Upper lobe of right lung (tissue), 1 donor: ENCODE measurements at regions not wholly inside any gene's neighbourhood (a gene's known extent, or its start where the extent isn't known, plus 50 kb on each side); places are given as distances from the start of the nearest gene placed in this dataset.

Experiments
- ATAC-seq: fragments of 200-7000 bp; cut with Tn5 transposase; one replicate; pipeline ENCODE4 v1.9.1; 2020; ENCODE audit warnings: mild to moderate bottlenecking, moderate library complexity
- DNase-seq: peaks from one replicate; pipeline ENCODE4 v3.0.0-alpha.2; 2020
- H3K27ac ChIP-seq: fragments of 200-600 bp; one replicate; pipeline ENCODE4 v1.8.0; 2022
- H3K27me3 ChIP-seq: fragments of 200-600 bp; one replicate; pipeline ENCODE4 v1.8.0; 2022; ENCODE audit warnings: mild to moderate bottlenecking
- H3K36me3 ChIP-seq: fragments of 200-600 bp; one replicate; pipeline ENCODE4 v1.8.0; 2022
- H3K4me1 ChIP-seq: fragments of 200-600 bp; one replicate; pipeline ENCODE4 v1.8.0; 2022
- H3K4me3 ChIP-seq: fragments of 200-600 bp; one replicate; pipeline ENCODE4 v1.8.0; 2022; ENCODE audit warnings: mild to moderate bottlenecking
- H3K9me3 ChIP-seq: fragments of 200-600 bp; one replicate; pipeline ENCODE4 v1.8.0; 2022
- CTCF ChIP-seq: fragments of 200-600 bp; IDR thresholded peaks from one replicate; pipeline ENCODE4 v1.8.0; 2022; ENCODE audit warnings: antibody characterized with exemption
- intact Hi-C: fragments of 100-400 bp; cut with DNase I; formaldehyde crosslinking; loops from one replicate; pipeline ENCODE4 v1.11.0; 2022
- donor health status: DM: no; HTN: yes; CAD: no; lungs with severe emphysema.

GRCh38 chr5:152855441-152855840, 450.4 kb upstream of the NMUR2 start:
- Histone ChIP-seq H3K27ac (no peak overlapping the region), H3K4me1 (no peaks in the 10 kb centered on the region), H3K36me3 (no peaks in the 10 kb centered on the region), H3K9me3 (no peaks in the 10 kb centered on the region), H3K27me3 (no peaks in the 10 kb centered on the region), H3K4me3 (no peak overlapping the region)
- intact Hi-C loops: no loop called here
- DNase-seq (no peak), ATAC-seq (no peak)
- no peak for TF ChIP-seq CTCF

- no peaks in the 10 kb centered on the region for H3K27me3 ChIP-seq
- intact Hi-C loops: no loop called here
- H3K9me3 ChIP-seq: no peaks in the 10 kb centered on the region
- ATAC-seq (no peak), DNase-seq (no peak)
- no peak overlapping the region for H3K27ac ChIP-seq
- TF ChIP-seq CTCF: no peak
- H3K4me1 ChIP-seq: no peaks in the 10 kb centered on the region
- H3K36me3 ChIP-seq: no peaks in the 10 kb centered on the region
- no peak overlapping the region for H3K4me3 ChIP-seq
Measured at GRCh38 chr5:152861231-152861630, 456.2 kb upstream of the NMUR2 start.

GRCh38 chr5:152864447-152864846, 459.4 kb upstream of the NMUR2 start:
- Histone ChIP-seq H3K9me3 (no peaks in the 10 kb centered on the region), H3K27me3 (no peaks in the 10 kb centered on the region), H3K27ac (no peak overlapping the region), H3K4me3 (no peak overlapping the region), H3K36me3 (no peaks in the 10 kb centered on the region), H3K4me1 (no peaks in the 10 kb centered on the region)
- intact Hi-C loops: no loop called here
- DNase-seq (no peak), ATAC-seq (no peak)
- TF ChIP-seq CTCF: no peak

- no peaks in the 10 kb centered on the region for H3K27me3 ChIP-seq
- TF ChIP-seq CTCF: no peak
- intact Hi-C loops: no loop called here
- DNase-seq: no peak
- H3K4me1 ChIP-seq: no peaks in the 10 kb centered on the region
- no peak for ATAC-seq
- no peak overlapping the region for H3K4me3 ChIP-seq
- no peaks in the 10 kb centered on the region for H3K36me3 ChIP-seq
- H3K9me3 ChIP-seq: no peaks in the 10 kb centered on the region
- H3K27ac ChIP-seq: no peak overlapping the region
Measured at GRCh38 chr5:152864991-152865390, 459.9 kb upstream of the NMUR2 start.

- no peak overlapping the region for H3K4me3 ChIP-seq
- H3K4me1 ChIP-seq: no peaks in the 10 kb centered on the region
- no peak for ATAC-seq
- no peaks in the 10 kb centered on the region for H3K9me3 ChIP-seq
- H3K36me3 ChIP-seq: no peaks in the 10 kb centered on the region
- no peak for TF ChIP-seq CTCF
- no peaks in the 10 kb centered on the region for H3K27me3 ChIP-seq
- DNase-seq: no peak
- intact Hi-C loops: no loop called here
- no peak overlapping the region for H3K27ac ChIP-seq
Measured at GRCh38 chr5:152869971-152870370, 464.9 kb upstream of the NMUR2 start.

- intact Hi-C loops: no loop called here
- Histone ChIP-seq H3K4me3 (no peak overlapping the region), H3K27me3 (no peaks in the 10 kb centered on the region), H3K9me3 (no peaks in the 10 kb centered on the region), H3K36me3 (no peaks in the 10 kb centered on the region), H3K4me1 (no peaks in the 10 kb centered on the region), H3K27ac (no peak overlapping the region)
- no peak for TF ChIP-seq CTCF
- no peak for ATAC-seq
- no peak for DNase-seq
Measured at GRCh38 chr5:152882621-152883020, 477.5 kb upstream of the NMUR2 start.
